GM06990 (cell line): ENCODE measurements at regions not wholly inside any gene's neighbourhood (a gene's known extent, or its start where the extent isn't known, plus 50 kb on each side); places are given as distances from the start of the nearest gene placed in this dataset.
"Not testable (repeated sequence)": the region's sequence is repeated elsewhere in the genome, so short reads cannot be mapped to it uniquely, and the experiment has no call there.

Experiments used
- DNase-seq: peaks from one replicate; pipeline ENCODE4 v3.0.0-alpha.2; 2011; ENCODE audit not compliant: insufficient read length; ENCODE audit errors: extremely low read depth
- H3K27me3 ChIP-seq: replicated peaks from 2 replicates; pipeline ENCODE4 v1.6.0; 2011; ENCODE audit warnings: low read length; ENCODE audit not compliant: control insufficient read depth, insufficient read depth
- H3K36me3 ChIP-seq: 2 replicates; pipeline ENCODE4 v1.5.1; 2011; ENCODE audit warnings: low read length; ENCODE audit not compliant: control insufficient read depth, insufficient read depth
- H3K4me3 ChIP-seq: replicated peaks from 2 replicates; pipeline ENCODE4 v1.5.1; 2011; ENCODE audit warnings: low read depth, mild to moderate bottlenecking, control low read depth, low read length
- TF ChIP-seq, protein P1 (sequence below): IDR thresholded peaks from 2 replicates; pipeline ENCODE4 v1.5.1; 2011; ENCODE audit warnings: low read length, control low read depth, mild to moderate bottlenecking, inconsistent platforms; ENCODE audit not compliant: insufficient read depth, poor library complexity, severe bottlenecking

DNA sequence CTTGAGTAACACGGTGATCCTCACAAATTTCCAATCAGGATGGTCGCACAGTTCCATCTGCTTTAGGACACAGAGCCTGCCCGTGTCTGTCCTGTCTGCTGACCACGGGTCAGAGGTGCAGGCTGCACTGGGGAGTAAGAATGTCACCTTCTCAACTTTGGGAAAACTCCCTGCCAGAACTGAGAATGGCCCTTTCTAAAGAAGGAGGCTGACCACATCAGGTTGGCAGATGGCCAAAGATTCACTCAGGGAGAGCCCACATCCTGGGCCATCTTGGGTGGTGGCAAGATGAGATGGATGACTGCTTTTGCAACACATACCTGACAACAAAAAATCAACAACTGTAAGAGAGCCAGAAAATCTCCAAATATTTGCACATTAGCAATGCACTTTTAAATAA lies 101.9 kb downstream of the IGLL1 start:
- TF ChIP-seq, protein P1, sequence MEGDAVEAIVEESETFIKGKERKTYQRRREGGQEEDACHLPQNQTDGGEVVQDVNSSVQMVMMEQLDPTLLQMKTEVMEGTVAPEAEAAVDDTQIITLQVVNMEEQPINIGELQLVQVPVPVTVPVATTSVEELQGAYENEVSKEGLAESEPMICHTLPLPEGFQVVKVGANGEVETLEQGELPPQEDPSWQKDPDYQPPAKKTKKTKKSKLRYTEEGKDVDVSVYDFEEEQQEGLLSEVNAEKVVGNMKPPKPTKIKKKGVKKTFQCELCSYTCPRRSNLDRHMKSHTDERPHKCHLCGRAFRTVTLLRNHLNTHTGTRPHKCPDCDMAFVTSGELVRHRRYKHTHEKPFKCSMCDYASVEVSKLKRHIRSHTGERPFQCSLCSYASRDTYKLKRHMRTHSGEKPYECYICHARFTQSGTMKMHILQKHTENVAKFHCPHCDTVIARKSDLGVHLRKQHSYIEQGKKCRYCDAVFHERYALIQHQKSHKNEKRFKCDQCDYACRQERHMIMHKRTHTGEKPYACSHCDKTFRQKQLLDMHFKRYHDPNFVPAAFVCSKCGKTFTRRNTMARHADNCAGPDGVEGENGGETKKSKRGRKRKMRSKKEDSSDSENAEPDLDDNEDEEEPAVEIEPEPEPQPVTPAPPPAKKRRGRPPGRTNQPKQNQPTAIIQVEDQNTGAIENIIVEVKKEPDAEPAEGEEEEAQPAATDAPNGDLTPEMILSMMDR, result no peak
- DNase-seq, result no peak

DNA sequence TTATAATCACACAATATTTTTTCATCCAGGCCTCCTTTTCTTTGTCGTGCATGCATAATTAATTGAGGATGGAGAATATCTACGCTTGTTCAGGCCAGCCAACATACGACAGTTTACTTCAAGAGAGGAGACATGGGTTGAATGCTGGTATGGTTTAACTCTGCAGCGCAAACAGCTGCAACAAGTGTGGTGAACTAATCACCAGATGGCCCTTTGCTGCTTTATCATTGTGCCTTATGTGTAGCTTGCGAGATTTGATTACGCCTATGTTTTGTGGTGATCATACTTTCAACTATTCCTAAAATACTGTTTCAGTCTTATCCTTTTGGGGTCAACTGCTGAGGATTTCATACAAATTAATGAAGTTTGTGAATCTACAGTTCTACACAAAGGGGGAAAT lies 105.6 kb downstream of the IGLL1 start:
- H3K27me3 ChIP-seq, H3K4me3 ChIP-seq, H3K36me3 ChIP-seq, DNase-seq: not testable (repeated sequence)

More for the DNA sequence above, 101.9 kb downstream of the IGLL1 start:
- no peaks in the 10 kb centered on the region; the same call in 1 of the 2 replicates for H3K27me3 ChIP-seq
- H3K4me3 ChIP-seq, result no peak overlapping the region
- H3K36me3 ChIP-seq, result no peaks in the 10 kb centered on the region

- Histone ChIP-seq H3K36me3 (no peaks in the 10 kb centered on the region), H3K4me3 (no peak overlapping the region), H3K27me3 (no peaks in the 10 kb centered on the region; the same call in none of the 2 replicates)
- no peak for DNase-seq
- TF ChIP-seq, protein P1, result no peak
These were observed 106.2 kb downstream of the IGLL1 start for GRCh38 chr22:23473901-23474300.

DNA sequence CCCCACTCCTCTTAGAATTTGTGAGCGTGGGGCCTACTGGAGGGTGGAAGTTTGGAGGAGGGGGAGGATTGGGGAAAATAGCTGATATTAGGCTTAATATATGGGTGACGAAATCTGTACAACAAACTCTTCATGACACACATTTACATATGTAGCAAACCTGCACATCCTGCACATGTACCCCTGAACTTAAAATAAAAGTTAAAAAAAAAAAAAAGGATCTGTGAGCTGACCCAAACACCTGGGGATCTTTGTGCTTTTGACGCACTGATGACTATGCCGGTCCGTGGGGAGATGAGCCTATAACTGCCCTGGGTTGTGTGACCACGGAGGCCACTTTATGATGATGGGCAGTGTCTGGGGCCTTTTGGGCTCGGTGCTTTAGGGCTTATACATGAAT lies 107.7 kb downstream of the IGLL1 start:
- not testable (repeated sequence) for H3K4me3 ChIP-seq

DNA sequence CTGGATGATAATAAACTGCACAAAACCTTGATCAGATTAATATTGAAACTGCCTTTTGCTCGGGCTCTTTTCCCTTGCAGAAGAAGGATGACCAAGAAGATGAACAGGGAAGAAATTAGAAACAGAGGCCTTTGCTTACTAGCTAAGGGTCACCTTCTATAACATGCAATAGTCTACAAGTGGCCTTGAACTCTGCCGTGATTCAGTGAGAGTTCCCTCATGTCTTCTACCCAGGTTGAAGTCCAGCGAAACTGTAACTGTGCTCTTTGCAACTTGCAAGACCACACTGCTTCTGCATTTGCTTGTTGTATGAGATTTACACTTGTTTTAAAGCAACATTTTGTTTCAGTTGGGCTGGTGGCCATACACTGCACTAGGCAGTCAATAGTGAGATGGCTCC lies 108.4 kb downstream of the IGLL1 start:
- no peak for DNase-seq
- Histone ChIP-seq H3K36me3 (no peaks in the 10 kb centered on the region), H3K4me3 (no peak overlapping the region), H3K27me3 (no peaks in the 10 kb centered on the region; the same call in none of the 2 replicates)
- TF ChIP-seq, protein P1, result no peak

More for the DNA sequence above, 107.7 kb downstream of the IGLL1 start:
- DNase-seq, H3K36me3 ChIP-seq, H3K27me3 ChIP-seq: not testable (repeated sequence)

GRCh38 chr22:23470811-23471389 lies 109.2 kb downstream of the IGLL1 start:
- no peaks in the 10 kb centered on the region for H3K36me3 ChIP-seq
- TF ChIP-seq, protein P1, result no peak
- H3K27me3 ChIP-seq, result no peaks in the 10 kb centered on the region; the same call in none of the 2 replicates
- DNase-seq, result no peak
- no peak overlapping the region for H3K4me3 ChIP-seq

GRCh38 chr22:23467721-23468294 lies 112.3 kb downstream of the IGLL1 start:
- Histone ChIP-seq H3K36me3 (no peaks in the 10 kb centered on the region), H3K27me3 (no peaks in the 10 kb centered on the region; the same call in 1 of the 2 replicates), H3K4me3 (no peak overlapping the region)
- TF ChIP-seq, protein P1, result no peak
- DNase-seq, result no peak
